ENCODE measurements at regions not wholly inside any gene's neighbourhood (a gene's known extent, or its start where the extent isn't known, plus 50 kb on each side); places are given as distances from the start of the nearest gene placed in this dataset.
"Not testable (repeated sequence)": the region's sequence is repeated elsewhere in the genome, so short reads cannot be mapped to it uniquely, and the experiment has no call there.

DNA sequence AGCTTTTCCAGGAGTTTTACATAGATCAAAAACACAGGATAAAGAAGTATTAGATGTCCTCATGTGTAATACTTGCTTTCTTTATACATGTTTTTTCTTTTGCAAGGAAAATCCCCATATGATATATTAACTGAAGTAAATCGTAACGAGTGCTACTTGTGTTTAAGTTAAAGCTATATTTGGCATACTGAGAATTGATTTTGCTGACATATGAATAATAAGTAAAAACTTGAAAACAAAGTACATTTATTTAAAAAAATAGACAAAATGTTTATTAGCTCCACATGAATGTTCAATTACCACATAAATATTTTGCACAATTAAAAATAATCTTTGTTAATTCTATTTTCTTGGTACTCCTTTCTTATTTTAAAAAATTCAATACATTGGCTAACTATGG, 884.7 kb downstream of the FSTL5 start:
- H3K27me3 ChIP-seq (ENCODE audit: insufficient read depth, low read depth, low read length) = no peaks in the 10 kb centered on the region
- no peak for TF ChIP-seq EP300 (conservative IDR thresholded peaks at IDR 0.05; ENCODE audit: poor library complexity, severe bottlenecking)
- TF ChIP-seq POLR2AphosphoS5 (IDR thresholded peaks at IDR 0.05) = no peak
- TF ChIP-seq, protein P1, sequence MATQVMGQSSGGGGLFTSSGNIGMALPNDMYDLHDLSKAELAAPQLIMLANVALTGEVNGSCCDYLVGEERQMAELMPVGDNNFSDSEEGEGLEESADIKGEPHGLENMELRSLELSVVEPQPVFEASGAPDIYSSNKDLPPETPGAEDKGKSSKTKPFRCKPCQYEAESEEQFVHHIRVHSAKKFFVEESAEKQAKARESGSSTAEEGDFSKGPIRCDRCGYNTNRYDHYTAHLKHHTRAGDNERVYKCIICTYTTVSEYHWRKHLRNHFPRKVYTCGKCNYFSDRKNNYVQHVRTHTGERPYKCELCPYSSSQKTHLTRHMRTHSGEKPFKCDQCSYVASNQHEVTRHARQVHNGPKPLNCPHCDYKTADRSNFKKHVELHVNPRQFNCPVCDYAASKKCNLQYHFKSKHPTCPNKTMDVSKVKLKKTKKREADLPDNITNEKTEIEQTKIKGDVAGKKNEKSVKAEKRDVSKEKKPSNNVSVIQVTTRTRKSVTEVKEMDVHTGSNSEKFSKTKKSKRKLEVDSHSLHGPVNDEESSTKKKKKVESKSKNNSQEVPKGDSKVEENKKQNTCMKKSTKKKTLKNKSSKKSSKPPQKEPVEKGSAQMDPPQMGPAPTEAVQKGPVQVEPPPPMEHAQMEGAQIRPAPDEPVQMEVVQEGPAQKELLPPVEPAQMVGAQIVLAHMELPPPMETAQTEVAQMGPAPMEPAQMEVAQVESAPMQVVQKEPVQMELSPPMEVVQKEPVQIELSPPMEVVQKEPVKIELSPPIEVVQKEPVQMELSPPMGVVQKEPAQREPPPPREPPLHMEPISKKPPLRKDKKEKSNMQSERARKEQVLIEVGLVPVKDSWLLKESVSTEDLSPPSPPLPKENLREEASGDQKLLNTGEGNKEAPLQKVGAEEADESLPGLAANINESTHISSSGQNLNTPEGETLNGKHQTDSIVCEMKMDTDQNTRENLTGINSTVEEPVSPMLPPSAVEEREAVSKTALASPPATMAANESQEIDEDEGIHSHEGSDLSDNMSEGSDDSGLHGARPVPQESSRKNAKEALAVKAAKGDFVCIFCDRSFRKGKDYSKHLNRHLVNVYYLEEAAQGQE (IDR thresholded peaks at IDR 0.05; ENCODE audit: borderline replicate concordance) = no peak
- TF ChIP-seq, protein P2, sequence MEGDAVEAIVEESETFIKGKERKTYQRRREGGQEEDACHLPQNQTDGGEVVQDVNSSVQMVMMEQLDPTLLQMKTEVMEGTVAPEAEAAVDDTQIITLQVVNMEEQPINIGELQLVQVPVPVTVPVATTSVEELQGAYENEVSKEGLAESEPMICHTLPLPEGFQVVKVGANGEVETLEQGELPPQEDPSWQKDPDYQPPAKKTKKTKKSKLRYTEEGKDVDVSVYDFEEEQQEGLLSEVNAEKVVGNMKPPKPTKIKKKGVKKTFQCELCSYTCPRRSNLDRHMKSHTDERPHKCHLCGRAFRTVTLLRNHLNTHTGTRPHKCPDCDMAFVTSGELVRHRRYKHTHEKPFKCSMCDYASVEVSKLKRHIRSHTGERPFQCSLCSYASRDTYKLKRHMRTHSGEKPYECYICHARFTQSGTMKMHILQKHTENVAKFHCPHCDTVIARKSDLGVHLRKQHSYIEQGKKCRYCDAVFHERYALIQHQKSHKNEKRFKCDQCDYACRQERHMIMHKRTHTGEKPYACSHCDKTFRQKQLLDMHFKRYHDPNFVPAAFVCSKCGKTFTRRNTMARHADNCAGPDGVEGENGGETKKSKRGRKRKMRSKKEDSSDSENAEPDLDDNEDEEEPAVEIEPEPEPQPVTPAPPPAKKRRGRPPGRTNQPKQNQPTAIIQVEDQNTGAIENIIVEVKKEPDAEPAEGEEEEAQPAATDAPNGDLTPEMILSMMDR (IDR thresholded peaks at IDR 0.05; ENCODE audit: poor library complexity, severe bottlenecking) = no peak
- no peak for TF ChIP-seq EZH2 (IDR thresholded peaks at IDR 0.05; ENCODE audit: borderline replicate concordance, insufficient read depth, low read length, poor library complexity, severe bottlenecking)
- no peak for TF ChIP-seq SMC3 (conservative IDR thresholded peaks at IDR 0.05; ENCODE audit: poor library complexity)
- no peak for TF ChIP-seq RAD21 (conservative IDR thresholded peaks at IDR 0.05)
- no peak for TF ChIP-seq TAF1 (IDR thresholded peaks at IDR 0.05; ENCODE audit: low read depth)
- no peak for TF ChIP-seq MXI1 (conservative IDR thresholded peaks at IDR 0.05; ENCODE audit: poor library complexity, severe bottlenecking)
- H3F3A ChIP-seq (ENCODE audit: insufficient read depth, low read length, poor library complexity, severe bottlenecking) = no peaks in the 10 kb centered on the region
- no peak overlapping the region for H2AFZ ChIP-seq (ENCODE audit: low read depth, low read length)
- no peaks in the 10 kb centered on the region for H3K36me3 ChIP-seq (ENCODE audit: insufficient read depth, low read length)
- H3K9me2 ChIP-seq (ENCODE audit: insufficient read depth, low read length) = no peaks in the 10 kb centered on the region
- H3K79me2 ChIP-seq (replicated peaks; ENCODE audit: insufficient read depth, low read length) = no peaks in the 10 kb centered on the region
- H3K9ac ChIP-seq (ENCODE audit: low read length) = no peak overlapping the region
- H3K4me3 ChIP-seq (ENCODE audit: low read length) = no peak overlapping the region
- no peaks in the 10 kb centered on the region for H3K9me3 ChIP-seq (ENCODE audit: low read length)
- H3K4me2 ChIP-seq (ENCODE audit: low read length) = no peak overlapping the region
- H4K20me1 ChIP-seq (ENCODE audit: insufficient read depth) = no peaks in the 10 kb centered on the region
- H3K27ac ChIP-seq (ENCODE audit: low read length) = no peak overlapping the region

GRCh38 chr4:161277150-161277787, 886.5 kb downstream of the FSTL5 start:
- not testable (repeated sequence) for H3K9me2 ChIP-seq (ENCODE audit: insufficient read depth, low read length); H3F3A ChIP-seq (ENCODE audit: insufficient read depth, low read length, poor library complexity, severe bottlenecking); H3K4me3 ChIP-seq (ENCODE audit: low read length); H3K27ac ChIP-seq (ENCODE audit: low read length); H3K9ac ChIP-seq (ENCODE audit: low read length); H3K27me3 ChIP-seq (ENCODE audit: insufficient read depth, low read depth, low read length); H3K9me3 ChIP-seq (ENCODE audit: low read length); H3K4me2 ChIP-seq (ENCODE audit: low read length); H3K79me2 ChIP-seq (replicated peaks; ENCODE audit: insufficient read depth, low read length); H2AFZ ChIP-seq (ENCODE audit: low read depth, low read length); H4K20me1 ChIP-seq (ENCODE audit: insufficient read depth); H3K36me3 ChIP-seq (ENCODE audit: insufficient read depth, low read length)

GRCh38 chr4:161273607-161274006, 890.2 kb downstream of the FSTL5 start:
- H3K9ac ChIP-seq (ENCODE audit: low read length) = no peak overlapping the region
- H3K79me2 ChIP-seq (replicated peaks; ENCODE audit: insufficient read depth, low read length) = no peaks in the 10 kb centered on the region
- H3K9me3 ChIP-seq (ENCODE audit: low read length) = no peaks in the 10 kb centered on the region
- H3F3A ChIP-seq (ENCODE audit: insufficient read depth, low read length, poor library complexity, severe bottlenecking) = no peaks in the 10 kb centered on the region
- no peaks in the 10 kb centered on the region for H3K9me2 ChIP-seq (ENCODE audit: insufficient read depth, low read length)
- TF ChIP-seq MXI1 (conservative IDR thresholded peaks at IDR 0.05; ENCODE audit: poor library complexity, severe bottlenecking) (no peak), TAF1 (IDR thresholded peaks at IDR 0.05; ENCODE audit: low read depth) (no peak), EZH2 (IDR thresholded peaks at IDR 0.05; ENCODE audit: borderline replicate concordance, insufficient read depth, low read length, poor library complexity, severe bottlenecking) (no peak), RAD21 (conservative IDR thresholded peaks at IDR 0.05) (no peak), SMC3 (conservative IDR thresholded peaks at IDR 0.05; ENCODE audit: poor library complexity) (no peak), EP300 (conservative IDR thresholded peaks at IDR 0.05; ENCODE audit: poor library complexity, severe bottlenecking) (no peak), POLR2AphosphoS5 (IDR thresholded peaks at IDR 0.05) (no peak)
- TF ChIP-seq, protein P1 (IDR thresholded peaks at IDR 0.05; ENCODE audit: borderline replicate concordance) = no peak
- TF ChIP-seq, protein P2 (IDR thresholded peaks at IDR 0.05; ENCODE audit: poor library complexity, severe bottlenecking) = no peak
- H2AFZ ChIP-seq (ENCODE audit: low read depth, low read length) = no peak overlapping the region
- no peak overlapping the region for H3K4me3 ChIP-seq (ENCODE audit: low read length)
- no peaks in the 10 kb centered on the region for H4K20me1 ChIP-seq (ENCODE audit: insufficient read depth)
- H3K4me2 ChIP-seq (ENCODE audit: low read length) = no peak overlapping the region
- H3K36me3 ChIP-seq (ENCODE audit: insufficient read depth, low read length) = no peaks in the 10 kb centered on the region
- no peaks in the 10 kb centered on the region for H3K27me3 ChIP-seq (ENCODE audit: insufficient read depth, low read depth, low read length)
- no peak overlapping the region for H3K27ac ChIP-seq (ENCODE audit: low read length)

Measured in neural cell (in vitro differentiated cells).